ENCODE measurements at regions not wholly inside any gene's neighbourhood (a gene's known extent, or its start where the extent isn't known, plus 50 kb on each side); places are given as distances from the start of the nearest gene placed in this dataset.

DNA sequence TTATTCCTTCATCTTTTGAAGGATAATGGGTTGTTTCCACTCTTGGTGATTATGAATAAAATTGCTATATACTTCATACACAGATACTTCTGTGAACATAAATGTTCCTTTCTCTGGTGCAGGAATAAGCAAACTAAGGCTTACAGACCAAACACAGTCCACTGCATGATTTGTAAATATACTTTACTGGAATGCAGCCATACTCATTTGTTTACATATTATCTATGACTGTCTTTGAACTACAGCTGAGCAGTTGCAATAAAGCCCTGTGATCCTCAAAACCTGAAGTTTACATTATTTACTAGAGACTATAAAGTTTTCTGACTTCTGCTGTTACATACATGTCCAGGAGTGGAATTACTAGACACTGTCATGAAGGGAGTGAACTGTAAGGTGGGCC, 381.0 kb upstream of the CNTNAP5 start:
- no peaks in the 10 kb centered on the region for H4K20me1 ChIP-seq (ENCODE audit: insufficient read depth, low read length)
- H3K4me1 ChIP-seq (ENCODE audit: insufficient read depth, low read length): no peaks in the 10 kb centered on the region
- H3K79me2 ChIP-seq (ENCODE audit: insufficient read depth, low read length): no peaks in the 10 kb centered on the region
- H3K27ac ChIP-seq (ENCODE audit: low read depth, low read length): no peak overlapping the region
- Mint-ChIP-seq H3K4me3 (ENCODE audit: unreplicated experiment) (no peak overlapping the region), H3K36me3 (ENCODE audit: low read depth, unreplicated experiment) (no peaks in the 10 kb centered on the region), H3K27me3 (ENCODE audit: low read depth, unreplicated experiment) (no peaks in the 10 kb centered on the region), H3K9me3 (ENCODE audit: unreplicated experiment) (no peaks in the 10 kb centered on the region), H3K4me1 (ENCODE audit: low read depth, unreplicated experiment) (peaks cover 2% of the 10 kb centered on the region), H3K27ac (ENCODE audit: unreplicated experiment) (no peak overlapping the region)
- no peak for TF ChIP-seq EZH2 (IDR thresholded peaks at IDR 0.05; ENCODE audit: insufficient read depth, low read length)
- TF ChIP-seq, protein P1, sequence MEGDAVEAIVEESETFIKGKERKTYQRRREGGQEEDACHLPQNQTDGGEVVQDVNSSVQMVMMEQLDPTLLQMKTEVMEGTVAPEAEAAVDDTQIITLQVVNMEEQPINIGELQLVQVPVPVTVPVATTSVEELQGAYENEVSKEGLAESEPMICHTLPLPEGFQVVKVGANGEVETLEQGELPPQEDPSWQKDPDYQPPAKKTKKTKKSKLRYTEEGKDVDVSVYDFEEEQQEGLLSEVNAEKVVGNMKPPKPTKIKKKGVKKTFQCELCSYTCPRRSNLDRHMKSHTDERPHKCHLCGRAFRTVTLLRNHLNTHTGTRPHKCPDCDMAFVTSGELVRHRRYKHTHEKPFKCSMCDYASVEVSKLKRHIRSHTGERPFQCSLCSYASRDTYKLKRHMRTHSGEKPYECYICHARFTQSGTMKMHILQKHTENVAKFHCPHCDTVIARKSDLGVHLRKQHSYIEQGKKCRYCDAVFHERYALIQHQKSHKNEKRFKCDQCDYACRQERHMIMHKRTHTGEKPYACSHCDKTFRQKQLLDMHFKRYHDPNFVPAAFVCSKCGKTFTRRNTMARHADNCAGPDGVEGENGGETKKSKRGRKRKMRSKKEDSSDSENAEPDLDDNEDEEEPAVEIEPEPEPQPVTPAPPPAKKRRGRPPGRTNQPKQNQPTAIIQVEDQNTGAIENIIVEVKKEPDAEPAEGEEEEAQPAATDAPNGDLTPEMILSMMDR (IDR thresholded peaks at IDR 0.05; ENCODE audit: insufficient read depth, low read depth, low read length): no peak
- H3K4me3 ChIP-seq (ENCODE audit: insufficient read depth, low read depth, low read length): no peak overlapping the region
- no peak for DNase-seq (ENCODE audit: low read depth)
- no peak overlapping the region for H2AFZ ChIP-seq (ENCODE audit: low read depth, low read length)
- no peak overlapping the region for H3K4me2 ChIP-seq (ENCODE audit: low read length)
- H3K9me3 ChIP-seq (ENCODE audit: insufficient read depth, low read depth, low read length): no peaks in the 10 kb centered on the region
- no peak for FAIRE-seq
- H3K36me3 ChIP-seq (ENCODE audit: insufficient read depth, low read length): no peaks in the 10 kb centered on the region
- no peaks in the 10 kb centered on the region for H3K27me3 ChIP-seq (ENCODE audit: insufficient read depth, low read length)
- H3K9ac ChIP-seq (ENCODE audit: low read length): no peak overlapping the region

DNA sequence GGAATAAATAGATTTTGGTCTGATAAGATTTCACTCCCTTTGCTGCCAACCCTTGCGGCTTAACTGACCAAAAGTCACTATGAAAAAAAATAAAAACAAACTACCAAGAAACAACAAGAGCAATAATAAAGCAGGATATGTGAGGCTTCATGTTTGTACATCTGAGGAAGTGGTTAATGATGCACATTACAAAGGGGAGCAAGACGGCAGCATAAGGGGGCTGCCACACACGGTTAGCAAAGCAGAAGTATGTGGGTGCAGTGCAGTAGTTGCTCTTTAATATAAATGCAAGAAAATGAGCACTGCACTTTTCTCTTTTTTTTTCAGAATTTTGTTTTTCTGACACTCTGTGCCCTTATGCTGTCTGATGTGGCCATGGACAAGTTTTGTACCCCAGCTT, 377.1 kb upstream of the CNTNAP5 start:
- FAIRE-seq (no peak), DNase-seq (ENCODE audit: low read depth) (no peak)
- Histone ChIP-seq H3K9ac (ENCODE audit: low read length) (no peak overlapping the region), H3K27me3 (ENCODE audit: insufficient read depth, low read length) (no peaks in the 10 kb centered on the region), H3K4me1 (ENCODE audit: insufficient read depth, low read length) (no peaks in the 10 kb centered on the region), H2AFZ (ENCODE audit: low read depth, low read length) (no peak overlapping the region), H3K4me2 (ENCODE audit: low read length) (no peak overlapping the region), H3K9me3 (ENCODE audit: insufficient read depth, low read depth, low read length) (no peaks in the 10 kb centered on the region), H4K20me1 (ENCODE audit: insufficient read depth, low read length) (no peaks in the 10 kb centered on the region), H3K36me3 (ENCODE audit: insufficient read depth, low read length) (no peaks in the 10 kb centered on the region), H3K79me2 (ENCODE audit: insufficient read depth, low read length) (no peaks in the 10 kb centered on the region), H3K4me3 (ENCODE audit: insufficient read depth, low read depth, low read length) (no peak overlapping the region), H3K27ac (ENCODE audit: low read depth, low read length) (no peak overlapping the region)
- Mint-ChIP-seq H3K4me3 (ENCODE audit: unreplicated experiment) (no peak overlapping the region), H3K36me3 (ENCODE audit: low read depth, unreplicated experiment) (no peaks in the 10 kb centered on the region), H3K4me1 (ENCODE audit: low read depth, unreplicated experiment) (no peaks in the 10 kb centered on the region), H3K9me3 (ENCODE audit: unreplicated experiment) (no peaks in the 10 kb centered on the region), H3K27ac (ENCODE audit: unreplicated experiment) (no peak overlapping the region), H3K27me3 (ENCODE audit: low read depth, unreplicated experiment) (no peaks in the 10 kb centered on the region)
- no peak for TF ChIP-seq EZH2 (IDR thresholded peaks at IDR 0.05; ENCODE audit: insufficient read depth, low read length)
- TF ChIP-seq, protein P1 (IDR thresholded peaks at IDR 0.05; ENCODE audit: insufficient read depth, low read depth, low read length): no peak

DNA sequence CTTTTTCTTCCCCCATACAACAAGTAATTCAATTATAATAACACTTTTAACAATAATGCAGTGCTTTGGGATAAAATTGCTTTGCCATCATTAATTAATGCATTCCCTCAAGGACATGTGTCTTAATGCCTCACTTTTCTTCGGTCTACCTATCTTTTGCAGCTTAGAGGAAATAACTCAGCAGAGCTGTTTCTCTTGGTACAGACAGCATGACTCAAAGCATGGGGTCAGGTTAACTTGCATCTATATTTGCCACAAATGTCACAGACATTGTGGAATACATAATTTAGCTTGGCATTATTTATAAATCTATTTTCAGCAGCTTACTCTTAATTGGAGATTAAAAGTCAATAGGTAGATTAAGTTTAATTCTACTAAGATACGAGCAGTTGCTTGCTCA, 376.1 kb upstream of the CNTNAP5 start:
- no peak for FAIRE-seq
- Mint-ChIP-seq H3K4me3 (ENCODE audit: unreplicated experiment) (no peak overlapping the region), H3K4me1 (ENCODE audit: low read depth, unreplicated experiment) (no peaks in the 10 kb centered on the region), H3K27me3 (ENCODE audit: low read depth, unreplicated experiment) (no peaks in the 10 kb centered on the region), H3K9me3 (ENCODE audit: unreplicated experiment) (no peaks in the 10 kb centered on the region), H3K27ac (ENCODE audit: unreplicated experiment) (no peak overlapping the region), H3K36me3 (ENCODE audit: low read depth, unreplicated experiment) (no peaks in the 10 kb centered on the region)
- Histone ChIP-seq H3K9ac (ENCODE audit: low read length) (no peak overlapping the region), H3K27ac (ENCODE audit: low read depth, low read length) (no peak overlapping the region), H3K4me2 (ENCODE audit: low read length) (no peak overlapping the region), H3K4me1 (ENCODE audit: insufficient read depth, low read length) (no peaks in the 10 kb centered on the region), H3K79me2 (ENCODE audit: insufficient read depth, low read length) (no peaks in the 10 kb centered on the region), H2AFZ (ENCODE audit: low read depth, low read length) (no peak overlapping the region), H3K4me3 (ENCODE audit: insufficient read depth, low read depth, low read length) (no peak overlapping the region), H3K27me3 (ENCODE audit: insufficient read depth, low read length) (no peaks in the 10 kb centered on the region), H3K36me3 (ENCODE audit: insufficient read depth, low read length) (no peaks in the 10 kb centered on the region), H4K20me1 (ENCODE audit: insufficient read depth, low read length) (no peaks in the 10 kb centered on the region), H3K9me3 (ENCODE audit: insufficient read depth, low read depth, low read length) (no peaks in the 10 kb centered on the region)
- DNase-seq (ENCODE audit: low read depth): no peak
- no peak for TF ChIP-seq EZH2 (IDR thresholded peaks at IDR 0.05; ENCODE audit: insufficient read depth, low read length)
- TF ChIP-seq, protein P1 (IDR thresholded peaks at IDR 0.05; ENCODE audit: insufficient read depth, low read depth, low read length): no peak
